NCI-H2029 (cell line): ENCODE measurements at regions not wholly inside any gene's neighbourhood (a gene's known extent, or its start where the extent isn't known, plus 50 kb on each side); places are given as distances from the start of the nearest gene placed in this dataset.
A peak's percentile ranks its signal among the peaks of the same experiment; 100 is the strongest.

ENCODE experiments used
- DNase-seq: peaks from one replicate; lab custom pipeline; 2025; lab: John Stamatoyannopoulos, UW

DNA sequence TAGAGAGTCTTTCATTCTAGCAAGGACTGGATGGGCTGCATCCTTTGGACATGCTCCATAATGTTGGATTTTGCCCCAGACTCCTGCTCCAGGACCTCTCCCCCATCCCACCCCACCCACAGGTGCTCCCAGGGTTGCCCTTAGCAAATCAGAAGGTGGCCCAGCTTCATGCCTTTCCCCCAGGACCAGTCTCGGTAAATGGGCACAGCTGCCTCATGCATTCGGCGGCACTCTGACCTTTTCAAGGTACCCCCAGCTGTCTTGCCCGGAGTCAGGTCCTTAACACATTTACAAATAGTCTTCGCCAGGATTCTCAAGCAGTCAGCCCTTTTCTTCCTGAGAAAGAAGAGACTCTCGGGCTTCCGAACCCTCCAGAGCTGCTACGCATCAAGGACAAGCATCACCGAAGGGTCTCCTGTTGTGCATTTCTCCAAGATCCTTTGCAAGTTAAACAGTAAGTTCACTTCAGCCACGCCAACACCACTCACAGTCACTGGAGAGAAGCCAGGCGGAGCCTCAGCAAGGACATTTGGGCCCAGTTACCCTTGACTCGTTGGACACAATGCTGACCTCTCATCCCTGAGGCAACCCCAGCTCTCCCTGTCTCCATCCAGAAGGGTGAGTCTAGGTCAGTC lies 287.8 kb downstream of the FAM43A start:
- no peak for DNase-seq

DNA sequence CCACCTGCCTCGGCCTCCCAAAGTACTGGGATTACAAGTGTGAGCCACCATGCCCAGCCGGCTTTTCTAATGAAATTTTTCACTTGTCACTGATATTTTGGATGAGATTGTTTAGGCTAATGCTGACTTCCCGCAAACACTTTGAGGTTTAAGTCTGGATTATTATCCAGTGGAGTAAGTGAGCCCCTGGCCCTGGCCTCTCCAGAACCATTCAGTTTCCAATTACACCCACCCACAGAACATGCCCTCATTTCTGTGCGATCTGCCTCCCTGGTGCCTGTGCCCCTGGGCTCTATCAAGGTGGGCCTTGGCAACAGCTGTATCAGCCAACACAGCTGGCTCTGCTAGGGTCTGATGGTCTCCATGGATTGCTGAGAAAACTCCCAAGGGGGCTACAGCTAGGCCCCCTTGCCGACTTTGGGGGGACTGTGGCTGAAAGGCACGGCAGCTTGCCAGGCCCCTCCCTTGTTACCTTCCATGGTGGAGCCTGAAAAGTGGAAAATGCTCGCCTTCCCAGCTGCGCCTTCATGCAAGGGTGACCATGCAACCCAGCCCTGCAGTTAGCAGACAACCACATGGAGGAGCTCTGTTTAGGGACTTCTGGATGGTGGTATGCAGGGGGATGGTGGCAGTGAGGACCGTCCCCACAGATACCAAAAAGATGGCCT lies 288.9 kb downstream of the FAM43A start:
- DNase-seq: no peak

DNA sequence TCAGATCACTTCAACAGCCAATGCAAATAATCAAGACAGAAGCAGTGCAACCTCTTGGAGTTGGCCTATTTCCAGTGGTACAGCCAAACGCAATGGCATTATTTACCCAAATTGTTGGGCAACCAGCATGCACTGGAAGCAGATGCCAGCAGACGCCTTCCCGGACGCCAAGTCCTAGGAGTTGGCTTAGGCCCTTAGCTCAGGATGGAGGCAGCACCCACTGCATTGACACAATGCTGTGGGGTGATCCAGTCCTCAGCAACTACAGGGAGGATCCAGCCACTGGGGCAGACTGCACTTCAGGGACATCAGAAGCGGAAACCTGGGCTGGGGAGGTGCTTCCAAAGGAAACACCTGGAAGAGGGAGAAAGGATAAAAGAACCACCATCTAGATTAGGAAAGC lies 290.4 kb downstream of the FAM43A start:
- DNase-seq: peak; percentile 77

DNA sequence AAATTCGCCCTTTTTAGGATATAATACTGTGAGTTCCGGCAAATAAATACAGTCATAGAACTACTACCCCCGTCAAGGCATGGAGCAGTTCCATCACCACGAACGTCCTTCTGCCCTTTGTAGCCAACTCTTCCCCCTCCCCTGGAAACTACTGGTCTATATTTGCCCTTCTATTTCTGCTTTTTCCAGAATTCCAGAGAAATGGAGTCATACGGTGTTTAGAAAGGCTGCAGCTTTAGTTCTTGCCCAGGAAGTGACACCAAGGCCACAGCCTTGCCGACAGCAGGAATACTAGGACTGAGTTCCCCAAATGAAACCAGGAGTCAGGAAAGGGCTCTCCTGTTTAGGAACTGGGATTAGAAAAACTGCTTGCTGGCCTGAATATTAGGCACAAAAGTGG lies 291.2 kb downstream of the FAM43A start:
- no peak for DNase-seq

GRCh38 chr3:194977356-194977755 lies 291.7 kb downstream of the FAM43A start:
- no peak for DNase-seq

- no peak for DNase-seq
These were observed 291.8 kb downstream of the XXYLT1 start for GRCh38 chr3:194979173-194979572.

DNA sequence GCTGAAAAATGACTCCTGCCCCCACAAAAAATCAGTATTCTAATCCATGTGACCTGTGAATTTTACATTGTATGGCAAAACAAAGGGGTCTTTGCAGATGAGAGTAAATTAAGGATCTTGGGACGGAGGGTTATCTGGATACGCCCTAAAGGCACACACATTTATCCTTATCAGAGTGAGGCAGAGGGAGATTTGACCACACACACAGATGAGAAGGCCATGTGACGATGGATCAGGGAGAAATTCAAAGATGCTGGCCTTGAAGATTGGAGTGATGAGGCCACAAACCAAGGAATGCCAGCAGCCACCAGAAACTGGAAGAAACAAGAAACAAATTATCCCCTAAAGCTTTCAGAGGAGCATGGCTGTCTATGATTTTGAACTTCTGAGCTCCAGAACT lies 288.5 kb downstream of the XXYLT1 start:
- DNase-seq: no peak

- DNase-seq: no peak
These were observed 287.8 kb downstream of the XXYLT1 start for GRCh38 chr3:194983121-194983520.

GRCh38 chr3:194983620-194984019 lies 287.3 kb downstream of the XXYLT1 start:
- DNase-seq: no peak

DNA sequence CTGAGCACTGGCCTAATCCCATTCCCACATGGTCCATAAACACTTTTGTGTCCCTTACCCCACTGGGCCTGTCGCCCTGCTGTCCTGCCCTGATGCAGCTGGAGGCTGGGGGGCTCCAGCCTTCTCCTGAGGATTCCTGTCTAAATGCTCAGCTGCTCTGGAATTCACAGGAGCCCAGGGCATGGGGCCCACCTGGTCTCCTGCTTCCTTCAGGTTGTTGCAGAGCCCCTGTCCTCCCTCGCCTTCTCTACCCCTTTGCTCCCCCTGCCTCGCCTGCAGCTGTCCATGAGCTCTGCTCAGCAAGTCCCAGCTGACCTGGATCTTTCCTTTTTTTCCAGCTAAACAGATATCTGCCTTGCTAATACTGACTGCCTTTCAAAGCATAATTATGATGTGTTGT lies 286.9 kb downstream of the XXYLT1 start:
- no peak for DNase-seq

GRCh38 chr3:194984622-194985021 lies 286.3 kb downstream of the XXYLT1 start:
- DNase-seq: no peak

DNA sequence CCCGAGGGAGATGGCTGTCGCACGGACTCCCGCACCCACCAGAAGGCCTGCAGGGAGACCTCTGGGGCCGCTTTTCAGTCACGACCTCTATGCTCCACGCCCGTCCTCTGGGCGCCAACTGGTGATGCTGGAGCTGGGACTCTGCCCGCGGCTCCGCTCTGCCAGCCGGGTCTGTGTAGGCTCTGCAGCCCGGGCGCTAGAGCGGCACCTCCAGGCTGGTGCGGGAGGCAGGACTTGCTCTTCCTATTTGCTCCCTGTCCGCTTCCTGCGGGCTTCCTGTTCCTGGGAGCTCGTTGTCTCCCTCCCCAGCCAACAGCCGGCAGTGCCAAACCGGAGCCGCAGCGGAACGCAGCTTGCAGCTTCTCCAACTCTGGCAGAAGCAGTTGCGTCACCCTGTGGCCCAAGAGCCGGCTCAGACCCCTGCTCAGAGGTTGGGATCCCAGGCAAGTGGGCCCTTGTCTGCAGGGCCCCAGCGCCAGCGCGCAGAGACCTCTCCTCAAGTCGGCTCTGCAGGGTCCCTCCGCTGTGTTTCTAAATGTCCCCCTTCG lies 285.9 kb downstream of the XXYLT1 start:
- peak; percentile 23 for DNase-seq

- DNase-seq: no peak
These were observed 284.5 kb downstream of the XXYLT1 start for GRCh38 chr3:194986208-194987043.

- DNase-seq: no peak
These were observed 283.1 kb downstream of the XXYLT1 start for GRCh38 chr3:194987571-194988494.

- DNase-seq: no peak
These were observed 282.3 kb downstream of the XXYLT1 start for GRCh38 chr3:194988495-194989165.

DNA sequence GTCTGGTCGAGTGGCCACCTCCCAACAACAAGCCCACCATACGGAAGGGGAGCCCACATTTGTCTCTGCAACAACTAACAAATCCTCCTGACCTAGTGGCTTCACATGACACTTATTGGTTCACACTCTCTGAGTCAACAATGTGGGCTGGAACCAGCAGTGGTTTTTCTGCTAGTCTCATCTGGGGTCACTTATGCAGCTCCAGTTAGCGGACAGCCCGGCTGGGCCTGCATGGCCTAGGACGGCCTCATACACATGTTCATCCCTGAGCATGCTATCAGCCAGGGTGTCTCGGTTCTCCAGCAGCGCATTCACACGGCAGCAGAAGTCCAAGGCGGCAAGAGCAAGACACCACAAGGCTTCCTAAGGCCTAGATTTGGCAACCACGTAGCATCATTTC lies 281.7 kb downstream of the XXYLT1 start:
- DNase-seq: no peak

DNA sequence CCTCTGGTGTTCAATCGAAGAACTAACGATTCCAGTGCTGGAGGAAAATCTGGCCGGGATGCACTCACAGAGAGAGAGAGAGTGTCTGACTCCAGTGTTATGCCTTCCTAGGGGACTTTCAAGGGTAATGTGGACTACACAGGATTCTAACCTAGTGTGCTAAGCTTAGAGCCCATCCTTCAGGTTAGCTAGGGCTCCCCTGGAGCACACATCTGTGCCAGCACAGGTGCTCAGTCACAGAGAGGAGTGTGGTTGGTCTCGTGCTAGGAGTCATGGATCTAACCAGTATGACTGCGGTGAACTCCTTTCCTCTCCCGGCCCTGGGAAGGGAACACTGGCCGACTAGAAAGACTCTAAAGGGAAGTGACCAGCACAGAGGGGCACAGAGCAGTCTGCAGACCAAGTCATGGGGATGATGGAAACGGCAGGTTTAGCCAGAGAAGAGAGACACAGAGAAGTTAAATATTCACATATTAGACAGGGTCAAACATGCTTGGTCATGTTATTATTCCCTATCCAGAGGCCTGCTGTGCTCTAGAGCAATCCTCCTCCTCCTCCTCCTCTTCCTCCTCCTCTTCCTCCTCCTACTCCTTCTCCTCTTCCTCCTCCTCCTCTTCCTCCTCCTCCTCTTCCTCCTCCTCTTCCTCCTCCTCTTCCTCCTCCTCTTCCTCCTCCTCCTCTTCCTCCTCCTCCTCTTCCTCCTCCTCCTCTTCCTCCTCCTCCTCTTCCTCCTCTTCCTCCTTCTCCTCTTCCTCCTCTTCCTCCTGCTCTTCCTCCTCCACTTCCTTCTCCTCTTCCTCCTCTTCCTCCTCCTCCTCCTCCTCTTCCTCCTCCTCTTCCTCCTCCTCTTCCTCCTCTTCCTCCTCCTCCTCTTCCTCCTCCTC lies 280.3 kb downstream of the XXYLT1 start:
- no peak for DNase-seq

GRCh38 chr3:194991338-194991654 lies 279.7 kb downstream of the XXYLT1 start:
- no peak for DNase-seq

- DNase-seq: no peak
These were observed 277.1 kb downstream of the XXYLT1 start for GRCh38 chr3:194993896-194994295.

DNA sequence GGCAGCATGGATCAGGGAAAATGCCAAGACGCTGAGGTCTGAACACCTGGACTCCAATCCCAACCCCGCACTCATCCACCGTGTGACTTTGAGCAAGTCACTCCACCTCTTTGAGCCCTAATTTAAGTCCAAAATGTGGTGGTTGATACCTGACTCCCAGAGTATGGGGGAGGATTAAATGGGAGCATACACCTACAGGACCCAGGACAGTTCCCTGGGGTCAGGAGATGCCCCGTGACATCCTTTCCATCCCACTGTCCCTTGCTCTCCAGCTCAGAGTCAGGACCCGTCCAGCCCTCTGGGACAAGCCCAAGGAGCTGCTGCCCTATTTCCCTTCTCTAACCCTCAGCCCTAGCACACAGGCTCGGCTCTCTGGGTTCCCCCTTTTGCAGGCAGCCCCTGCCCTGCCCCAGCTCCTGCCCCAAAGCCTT lies 276.4 kb downstream of the XXYLT1 start:
- DNase-seq: no peak
